Gastrocnemius medialis (tissue), 4 donors: ENCODE measurements at regions not wholly inside any gene's neighbourhood (a gene's known extent, or its start where the extent isn't known, plus 50 kb on each side); places are given as distances from the start of the nearest gene placed in this dataset.

ENCODE experiments used
- POLR2A ChIP-seq, 2 donors: fragments of 450-650 bp; IDR thresholded peaks; one replicate each; pipeline ENCODE4 v1.6.1; 2017; ENCODE audit warnings: antibody characterized with exemption in 2 of 2, mild to moderate bottlenecking in 2 of 2, moderate library complexity in 2 of 2
- TF ChIP-seq, protein P1 (sequence below), 5 experiments: fragments of 450-650 bp in 3 of 5; fragments of 200-600 bp in 2 of 5; sonication (generic) in 2 of 5; IDR thresholded peaks in 4 of 5; conservative IDR thresholded peaks in 1 of 5; 1 replicate in 4 of 5; 2 replicates in 1 of 5; pipeline ENCODE4 v1.5.1; 2016 to 2019; ENCODE audit warnings: antibody characterized with exemption in 5 of 5, mild to moderate bottlenecking in 3 of 5, moderate library complexity in 3 of 5

DNA sequence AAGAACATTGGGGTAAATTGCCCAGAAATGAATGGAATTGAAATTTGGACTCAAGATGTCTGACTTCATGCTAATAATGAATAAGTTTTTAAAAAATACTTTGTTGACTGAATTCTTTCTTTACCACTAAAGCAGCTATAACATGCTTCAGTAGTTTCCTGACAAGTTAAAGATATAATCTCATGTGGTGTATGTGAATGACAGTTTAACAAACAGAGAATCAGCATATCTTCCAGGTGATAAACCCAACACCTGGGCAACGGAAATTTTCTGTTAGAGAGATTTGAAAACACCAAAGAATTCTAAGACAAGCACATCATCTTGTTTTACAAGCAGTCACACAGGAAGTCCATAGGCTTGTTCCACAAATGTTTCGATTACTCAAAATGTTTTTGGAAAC is 372.6 kb upstream of the VRK2 start:
- TF ChIP-seq, protein P1, sequence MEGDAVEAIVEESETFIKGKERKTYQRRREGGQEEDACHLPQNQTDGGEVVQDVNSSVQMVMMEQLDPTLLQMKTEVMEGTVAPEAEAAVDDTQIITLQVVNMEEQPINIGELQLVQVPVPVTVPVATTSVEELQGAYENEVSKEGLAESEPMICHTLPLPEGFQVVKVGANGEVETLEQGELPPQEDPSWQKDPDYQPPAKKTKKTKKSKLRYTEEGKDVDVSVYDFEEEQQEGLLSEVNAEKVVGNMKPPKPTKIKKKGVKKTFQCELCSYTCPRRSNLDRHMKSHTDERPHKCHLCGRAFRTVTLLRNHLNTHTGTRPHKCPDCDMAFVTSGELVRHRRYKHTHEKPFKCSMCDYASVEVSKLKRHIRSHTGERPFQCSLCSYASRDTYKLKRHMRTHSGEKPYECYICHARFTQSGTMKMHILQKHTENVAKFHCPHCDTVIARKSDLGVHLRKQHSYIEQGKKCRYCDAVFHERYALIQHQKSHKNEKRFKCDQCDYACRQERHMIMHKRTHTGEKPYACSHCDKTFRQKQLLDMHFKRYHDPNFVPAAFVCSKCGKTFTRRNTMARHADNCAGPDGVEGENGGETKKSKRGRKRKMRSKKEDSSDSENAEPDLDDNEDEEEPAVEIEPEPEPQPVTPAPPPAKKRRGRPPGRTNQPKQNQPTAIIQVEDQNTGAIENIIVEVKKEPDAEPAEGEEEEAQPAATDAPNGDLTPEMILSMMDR (IDR thresholded peaks at IDR 0.05 in 4 of 5, conservative IDR thresholded peaks at IDR 0.05 in 1 of 5): no peak
- no peak for TF ChIP-seq POLR2A (IDR thresholded peaks at IDR 0.05)
